ENCODE measurements at regions not wholly inside any gene's neighbourhood (a gene's known extent, or its start where the extent isn't known, plus 50 kb on each side); places are given as distances from the start of the nearest gene placed in this dataset.
"Not testable (repeated sequence)": the region's sequence is repeated elsewhere in the genome, so short reads cannot be mapped to it uniquely, and the experiment has no call there.

GRCh38 chrX:76996641-76997040 lies 450.5 kb upstream of the FGF16 start:
- no peak for DNase-seq (ENCODE audit: low read depth)

GRCh38 chrX:77003530-77003929 lies 443.7 kb upstream of the FGF16 start:
- no peak for DNase-seq (ENCODE audit: low read depth)

DNA sequence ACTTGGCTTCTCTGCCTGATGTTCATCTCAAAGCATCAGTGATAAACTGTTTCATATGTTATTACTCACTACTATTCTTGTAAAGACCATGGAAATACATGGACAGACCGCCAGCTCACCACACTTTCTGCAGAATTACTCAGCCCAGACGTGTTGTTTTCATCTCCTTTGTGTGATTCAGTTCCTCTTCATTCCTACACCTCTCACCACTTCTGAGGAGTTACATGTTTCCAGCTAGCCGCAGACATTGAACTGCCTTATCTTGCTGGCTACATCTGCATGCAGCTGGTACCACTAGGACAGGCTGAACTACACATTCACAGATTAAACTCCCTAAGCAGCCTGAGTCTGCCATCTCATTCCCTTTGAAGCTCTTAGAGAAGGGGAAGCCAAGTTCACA lies 443.2 kb upstream of the FGF16 start:
- no peak for DNase-seq (ENCODE audit: low read depth)

GRCh38 chrX:77009691-77010090 lies 437.5 kb upstream of the FGF16 start:
- DNase-seq (ENCODE audit: low read depth) = peak; percentile 42

DNA sequence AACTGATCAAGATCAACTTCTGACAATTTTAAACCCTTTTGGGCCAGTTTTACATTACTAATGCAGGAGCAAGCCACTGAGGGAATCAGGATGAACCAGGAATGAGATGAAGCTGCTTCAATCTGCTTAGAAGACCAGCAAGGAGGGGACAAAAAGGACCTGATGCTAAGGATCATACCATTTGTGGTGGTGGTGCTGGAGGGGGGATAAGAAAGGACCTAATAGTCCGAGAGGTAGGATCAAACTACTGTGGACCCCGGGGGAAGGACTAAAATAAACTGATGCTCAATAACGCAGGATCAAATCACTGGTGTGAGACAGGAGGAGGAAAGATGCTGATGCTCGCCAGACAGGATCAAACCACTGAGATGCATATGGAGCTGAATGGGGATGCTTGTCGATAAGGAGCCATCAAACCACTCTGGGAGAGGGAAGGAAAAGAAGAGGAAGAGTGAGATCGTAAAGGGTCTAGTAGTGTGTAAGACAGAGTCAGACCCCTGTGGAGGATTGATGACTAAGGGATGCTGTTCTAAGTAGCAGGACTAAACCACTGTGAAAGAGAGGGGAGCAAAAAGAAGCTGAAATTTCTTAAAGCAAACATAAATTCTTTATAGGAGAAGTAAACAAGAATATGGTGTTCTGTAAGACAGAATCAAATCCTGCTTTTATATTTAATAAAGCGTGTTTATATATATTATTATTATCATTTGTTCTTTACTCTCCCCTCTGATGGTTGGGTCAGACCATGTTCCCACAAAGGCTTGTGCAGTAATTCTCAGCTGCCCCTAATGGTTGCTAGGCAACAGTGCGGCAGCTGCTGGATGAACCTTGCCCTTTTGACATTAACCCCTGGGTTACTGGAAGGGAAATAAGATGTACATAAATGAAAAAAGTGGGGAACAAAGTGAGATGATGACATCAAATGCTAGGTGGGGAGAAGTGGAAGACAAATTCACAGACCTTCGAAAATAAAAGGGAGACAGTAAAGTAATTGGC lies 432.5 kb upstream of the FGF16 start:
- DNase-seq (ENCODE audit: low read depth) = no peak

DNA sequence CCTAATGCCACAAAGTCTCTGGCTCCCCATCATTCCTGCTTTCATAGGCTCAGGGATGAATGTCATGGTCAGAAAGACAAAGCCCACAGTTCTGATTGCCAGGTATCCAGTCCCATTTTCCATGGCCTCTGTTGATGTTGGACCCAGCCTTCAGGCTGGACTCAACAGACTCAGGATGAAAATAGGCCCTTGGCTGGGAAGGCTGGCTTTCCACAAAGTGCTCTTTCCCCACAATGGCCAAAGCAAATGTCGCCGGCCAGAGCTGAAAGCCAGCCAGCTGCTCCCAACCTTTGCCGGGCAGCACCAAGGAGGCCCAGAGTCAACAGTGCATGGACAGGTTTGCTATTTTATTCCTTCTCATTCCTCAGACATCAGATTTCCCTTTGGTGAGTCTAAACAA lies 430.1 kb upstream of the FGF16 start:
- no peak for DNase-seq (ENCODE audit: low read depth)

GRCh38 chrX:77046180-77046810 lies 400.9 kb upstream of the FGF16 start:
- DNase-seq (ENCODE audit: low read depth) = not testable (repeated sequence)

DNA sequence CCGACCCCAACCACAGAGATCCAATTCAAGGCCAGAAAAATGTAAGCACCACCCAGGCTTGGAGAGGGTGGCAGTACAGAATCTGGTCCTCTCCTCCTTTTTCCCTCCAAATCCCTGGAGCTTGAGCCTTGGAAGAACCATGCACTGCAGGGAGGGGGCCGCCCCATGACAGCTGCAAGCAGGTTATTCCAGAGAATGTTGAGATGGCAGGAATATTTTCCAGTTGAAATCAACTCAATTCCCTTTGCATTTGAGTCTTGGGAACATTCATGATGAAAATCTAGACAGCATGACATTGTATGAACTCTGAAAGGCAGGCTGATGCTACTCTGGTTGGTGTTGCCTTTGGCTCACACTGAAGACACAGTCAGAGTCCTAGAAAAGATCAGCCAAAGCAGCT lies 386.6 kb upstream of the FGF16 start:
- DNase-seq (ENCODE audit: low read depth) = no peak

GRCh38 chrX:77061022-77061421 lies 386.2 kb upstream of the FGF16 start:
- DNase-seq (ENCODE audit: low read depth) = no peak

GRCh38 chrX:77061545-77061944 lies 385.6 kb upstream of the FGF16 start:
- no peak for DNase-seq (ENCODE audit: low read depth)

- DNase-seq (ENCODE audit: low read depth) = no peak
Observed at GRCh38 chrX:77065896-77066295, 381.3 kb upstream of the FGF16 start.

GRCh38 chrX:77070202-77070918 lies 376.8 kb upstream of the FGF16 start:
- DNase-seq (ENCODE audit: low read depth) = no peak

GRCh38 chrX:77076896-77077295 lies 370.3 kb upstream of the FGF16 start:
- no peak for DNase-seq (ENCODE audit: low read depth)

DNA sequence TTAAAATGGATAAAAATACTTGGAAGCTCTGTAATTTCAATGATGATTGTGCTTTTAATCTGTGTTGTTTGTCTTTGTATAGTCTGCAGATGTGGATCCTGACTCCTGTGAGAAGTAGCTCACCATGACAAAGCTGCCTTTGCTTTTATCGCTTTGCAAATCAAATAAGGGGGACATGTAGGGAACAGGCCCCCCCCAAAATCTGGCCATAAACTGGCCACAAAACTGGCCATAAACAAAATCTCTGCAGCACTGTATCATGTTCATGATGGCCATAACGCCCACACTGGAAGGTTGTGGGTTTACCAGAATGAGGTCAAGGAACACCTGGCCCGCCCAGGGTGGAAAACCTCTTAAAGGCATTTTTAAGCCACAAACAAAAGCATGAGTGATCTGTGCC lies 366.0 kb upstream of the FGF16 start:
- not testable (repeated sequence) for DNase-seq (ENCODE audit: low read depth)

DNA sequence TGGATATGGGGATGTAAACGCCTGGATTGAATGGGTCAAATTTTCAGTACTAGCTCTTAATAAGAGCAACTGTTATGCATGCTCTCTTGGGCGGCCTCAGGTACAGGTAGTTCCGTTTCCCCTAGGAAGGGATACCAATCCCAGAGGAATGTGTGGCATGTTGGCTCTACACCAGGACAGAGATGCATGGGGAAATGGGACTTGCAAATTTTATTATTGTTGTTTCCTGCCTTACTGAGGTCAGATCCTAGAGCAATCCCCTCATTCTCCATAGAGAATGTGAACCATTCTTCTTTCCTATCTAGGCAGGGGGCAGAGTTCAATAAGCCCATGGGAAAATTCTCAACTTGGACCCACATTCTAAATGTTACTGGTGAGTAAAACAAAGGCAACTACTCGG lies 361.8 kb upstream of the FGF16 start:
- no peak for DNase-seq (ENCODE audit: low read depth)

DNA sequence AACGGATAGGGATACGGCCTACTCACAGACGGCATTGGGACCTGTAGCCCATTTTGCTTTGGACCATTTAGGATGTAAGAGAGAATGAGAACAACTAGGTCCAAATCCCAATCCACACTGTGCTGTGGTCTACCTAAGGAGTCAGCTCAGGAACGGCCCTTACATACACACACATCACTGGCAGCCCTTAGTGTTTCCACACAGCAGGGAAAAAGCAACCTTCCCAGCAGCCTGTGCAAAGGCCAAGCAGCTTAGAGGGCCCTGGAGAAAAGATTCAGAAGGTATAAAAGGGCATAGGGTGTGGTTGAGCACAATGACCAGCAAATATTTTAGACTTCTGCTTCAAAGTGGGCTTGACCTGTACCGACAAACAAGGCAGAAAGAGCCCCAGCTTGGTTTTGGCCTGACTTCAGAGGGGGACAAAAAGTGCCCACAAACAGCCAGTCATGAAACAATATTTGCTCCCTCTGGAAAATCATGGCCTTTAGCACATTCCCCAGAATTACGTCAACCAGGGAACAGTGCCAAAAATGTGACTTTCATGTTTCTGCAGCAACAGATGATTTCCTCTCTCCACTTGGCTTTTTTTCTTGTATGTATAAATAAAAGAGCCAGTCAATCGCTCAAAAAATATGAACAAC lies 359.5 kb upstream of the FGF16 start:
- DNase-seq (ENCODE audit: low read depth) = peak; percentile 1

DNA sequence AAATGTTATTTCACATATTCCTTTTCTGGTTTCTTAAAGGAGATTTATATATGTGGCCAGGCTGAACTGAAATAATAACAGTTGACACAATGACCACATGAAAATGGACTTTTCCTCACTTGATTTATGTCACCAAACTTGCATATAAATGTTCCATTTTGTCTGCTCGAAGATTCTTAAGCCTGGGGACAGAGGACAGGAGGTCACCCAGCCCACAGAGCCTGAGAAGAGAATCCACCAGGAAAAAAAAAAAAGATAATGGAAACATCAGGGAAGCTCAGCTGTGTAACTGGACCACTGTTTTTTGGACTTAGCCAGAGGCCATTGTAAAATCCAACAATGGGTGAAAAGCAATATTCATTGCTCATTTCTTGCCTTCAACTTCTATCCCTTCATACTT lies 359.0 kb upstream of the FGF16 start:
- DNase-seq (ENCODE audit: low read depth) = no peak

DNA sequence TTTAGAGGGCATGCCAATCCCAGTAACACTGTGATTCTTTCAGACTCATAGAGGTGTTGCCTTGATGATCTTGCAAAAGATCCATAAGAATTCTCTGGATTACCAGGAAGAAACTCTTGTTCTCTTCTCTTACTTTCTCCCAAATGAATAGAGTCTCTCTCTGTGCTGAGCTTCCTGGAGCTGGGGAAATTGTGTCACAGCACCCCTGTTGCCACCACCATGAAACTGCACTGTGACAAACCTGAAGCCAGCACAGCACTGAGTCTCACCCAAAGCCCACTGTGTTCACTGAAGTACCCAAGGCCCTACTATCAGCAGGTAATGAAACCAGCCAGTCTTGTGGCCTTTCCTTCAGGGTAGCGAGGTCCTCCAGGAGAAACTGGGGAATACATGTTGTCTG lies 332.7 kb upstream of the FGF16 start:
- DNase-seq (ENCODE audit: low read depth) = no peak

GRCh38 chrX:77118686-77119085 lies 328.5 kb upstream of the FGF16 start:
- no peak for DNase-seq (ENCODE audit: low read depth)

DNA sequence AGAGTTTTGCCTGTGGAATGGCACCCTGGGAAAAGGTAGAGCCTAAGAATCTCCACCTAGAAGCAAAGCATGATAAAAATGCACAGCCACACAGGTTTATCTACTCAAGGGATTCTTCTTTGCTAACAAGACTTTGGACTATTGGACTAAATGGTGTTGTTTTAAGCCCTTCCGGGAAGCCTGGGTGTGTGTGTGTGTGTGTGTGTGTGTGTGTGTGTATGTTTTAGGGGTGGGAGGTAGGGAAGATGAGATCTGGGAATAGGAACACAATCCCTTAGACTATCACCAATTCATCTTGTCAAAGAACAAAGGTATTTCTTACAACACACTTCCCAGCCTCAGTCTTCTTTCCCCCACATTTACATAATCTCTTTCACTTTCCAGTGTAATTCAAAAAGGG lies 327.5 kb upstream of the FGF16 start:
- no peak for DNase-seq (ENCODE audit: low read depth)

DNA sequence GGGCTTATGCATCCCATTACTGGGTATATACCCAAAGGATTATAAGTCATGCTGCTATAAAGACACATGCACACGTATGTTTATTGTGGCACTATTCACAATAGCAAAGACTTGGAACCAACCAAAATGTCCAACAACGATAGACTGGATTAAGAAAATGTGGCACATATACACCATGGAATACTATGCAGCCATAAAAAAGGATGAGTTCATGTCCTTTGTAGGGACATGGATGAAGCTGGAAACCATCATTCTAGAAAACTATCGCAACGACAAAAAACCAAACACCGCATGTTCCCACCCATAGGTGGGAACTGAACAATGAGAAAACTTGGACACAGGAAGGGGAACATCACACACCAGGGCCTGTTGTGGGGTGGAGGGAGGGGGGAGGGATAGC lies 323.3 kb upstream of the FGF16 start:
- DNase-seq (ENCODE audit: low read depth) = not testable (repeated sequence)

- DNase-seq (ENCODE audit: low read depth) = not testable (repeated sequence)
Observed at GRCh38 chrX:77127571-77127970, 319.6 kb upstream of the FGF16 start.
